ENCODE measurements at regions not wholly inside any gene's neighbourhood (a gene's known extent, or its start where the extent isn't known, plus 50 kb on each side); places are given as distances from the start of the nearest gene placed in this dataset.
"Not testable (repeated sequence)": the region's sequence is repeated elsewhere in the genome, so short reads cannot be mapped to it uniquely, and the experiment has no call there.

- no peak for DNase-seq
These were observed 1106.0 kb downstream of the RPIA start for GRCh38 chr2:89797320-89798038.

DNA sequence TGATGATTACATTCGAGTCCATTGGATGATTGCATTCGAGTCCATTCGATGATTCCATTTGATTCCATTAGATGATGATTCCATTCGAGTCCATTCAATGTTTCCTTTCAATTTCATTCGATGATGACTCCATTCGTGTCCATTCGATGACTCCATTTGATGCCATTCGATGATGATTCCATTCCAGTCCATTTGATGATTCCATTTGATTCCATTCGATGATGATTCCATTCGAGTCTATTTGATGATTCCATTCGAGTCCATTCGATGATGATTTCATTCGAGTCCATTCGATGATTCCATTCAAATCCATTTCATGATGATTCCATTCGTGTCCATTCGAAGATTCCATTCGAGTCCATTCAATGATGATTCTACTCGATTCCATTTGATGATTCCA lies 1109.7 kb downstream of the RPIA start:
- DNase-seq, result not testable (repeated sequence)

GRCh38 chr2:89806363-89806762 lies 1114.9 kb downstream of the RPIA start:
- not testable (repeated sequence) for DNase-seq

DNA sequence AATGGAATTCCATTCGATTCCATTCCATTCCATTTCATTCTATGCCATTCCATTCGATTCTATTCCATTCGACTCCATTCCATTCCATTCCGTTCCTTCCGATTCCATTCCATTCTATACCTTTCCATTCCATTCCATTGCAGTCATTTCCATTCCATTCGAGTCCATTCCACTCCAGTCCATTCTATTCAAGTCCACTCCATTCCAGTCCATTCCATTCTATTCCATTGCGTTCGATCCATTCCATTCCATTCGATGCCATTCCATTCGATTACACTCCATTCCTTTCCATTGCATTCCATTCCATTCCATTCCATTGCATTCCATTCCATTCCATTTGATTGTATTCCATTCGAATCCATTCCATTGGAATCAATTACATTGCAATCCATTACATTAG lies 1119.8 kb downstream of the RPIA start:
- no peak for DNase-seq

DNA sequence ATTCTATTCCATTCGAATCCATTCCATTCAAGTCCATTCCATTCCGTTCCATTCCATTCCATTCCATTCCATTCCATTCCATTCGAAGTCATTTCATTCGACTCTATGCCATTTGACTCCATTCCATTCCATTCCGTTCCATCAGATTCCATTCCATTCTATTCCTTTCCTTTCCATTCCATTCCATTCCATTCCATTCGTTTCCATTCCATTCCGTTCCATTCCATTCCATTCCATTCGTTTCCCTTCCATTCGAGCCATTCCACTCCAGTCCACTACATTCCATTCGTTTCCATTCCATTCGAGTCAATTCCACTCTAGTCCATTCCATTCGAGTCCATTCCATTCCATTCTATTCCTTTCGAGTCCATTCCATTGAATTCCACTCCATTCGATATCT lies 1120.4 kb downstream of the RPIA start:
- DNase-seq, result not testable (repeated sequence)

- not testable (repeated sequence) for DNase-seq
These were observed 1122.9 kb downstream of the RPIA start for GRCh38 chr2:89814359-89814758.

GRCh38 chr2:89818873-89819272 lies 1127.4 kb downstream of the RPIA start:
- no peak for DNase-seq

DNA sequence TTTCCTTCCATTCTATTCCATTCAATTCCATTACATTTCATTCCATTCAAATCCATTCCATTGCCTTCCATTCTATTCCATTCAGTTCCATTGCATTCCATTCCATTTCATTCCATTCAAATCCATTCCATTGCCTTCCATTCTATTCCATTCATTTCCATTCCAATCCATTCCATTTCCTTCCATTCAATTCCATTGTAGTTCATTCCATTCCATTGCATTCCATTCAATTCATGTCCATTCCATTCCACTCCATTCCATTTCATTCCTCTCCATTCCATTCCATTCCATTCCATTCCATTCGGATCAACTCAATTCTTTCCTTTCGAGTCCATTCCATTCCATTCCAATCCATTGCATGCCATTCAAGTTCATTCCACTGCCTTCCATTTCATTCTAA lies 1128.3 kb downstream of the RPIA start:
- DNase-seq, result no peak

GRCh38 chr2:89820248-89820647 lies 1128.8 kb downstream of the RPIA start:
- no peak for DNase-seq

GRCh38 chr2:89821455-89821945 lies 1130.0 kb downstream of the RPIA start:
- DNase-seq, result no peak

- not testable (repeated sequence) for DNase-seq
These were observed 1130.9 kb downstream of the RPIA start for GRCh38 chr2:89822342-89822741.

DNA sequence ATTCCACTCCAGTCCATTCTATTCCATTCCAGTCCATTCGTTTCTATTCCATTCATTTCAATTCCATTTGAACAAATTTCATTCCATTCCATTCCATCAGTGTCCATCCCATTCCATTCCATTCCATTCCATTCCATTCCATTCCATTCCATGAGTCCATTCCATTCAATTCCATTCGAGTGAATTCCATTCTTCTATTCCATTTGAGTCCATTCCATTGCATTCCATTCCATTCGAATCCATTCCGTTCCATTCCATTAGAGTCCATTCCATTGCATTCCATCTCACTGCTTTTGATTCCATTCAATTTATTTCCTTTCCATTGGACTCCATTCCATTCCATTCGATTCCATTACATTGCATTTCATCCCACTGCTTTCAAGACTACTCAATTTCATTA lies 1132.1 kb downstream of the RPIA start:
- no peak for DNase-seq

DNA sequence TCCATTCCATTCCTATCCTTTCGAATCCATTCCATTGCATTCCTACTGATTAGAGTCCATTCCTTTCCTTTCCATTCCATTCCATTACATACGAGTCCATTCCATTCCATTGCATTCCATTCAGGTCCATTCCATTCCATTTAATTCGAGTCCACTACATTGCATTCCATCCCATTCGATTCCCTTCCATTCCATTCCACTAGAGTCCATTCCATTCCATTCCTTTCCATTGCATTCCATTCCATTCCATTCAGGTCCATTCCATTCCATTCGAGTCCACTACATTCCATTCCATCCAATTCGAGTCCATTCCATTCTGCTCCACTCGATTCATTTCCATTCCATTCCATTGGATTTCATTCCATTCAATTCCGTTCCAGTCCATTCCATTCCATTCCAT lies 1133.6 kb downstream of the RPIA start:
- DNase-seq, result no peak

GRCh38 chr2:89826741-89827140 lies 1135.3 kb downstream of the RPIA start:
- not testable (repeated sequence) for DNase-seq

DNA sequence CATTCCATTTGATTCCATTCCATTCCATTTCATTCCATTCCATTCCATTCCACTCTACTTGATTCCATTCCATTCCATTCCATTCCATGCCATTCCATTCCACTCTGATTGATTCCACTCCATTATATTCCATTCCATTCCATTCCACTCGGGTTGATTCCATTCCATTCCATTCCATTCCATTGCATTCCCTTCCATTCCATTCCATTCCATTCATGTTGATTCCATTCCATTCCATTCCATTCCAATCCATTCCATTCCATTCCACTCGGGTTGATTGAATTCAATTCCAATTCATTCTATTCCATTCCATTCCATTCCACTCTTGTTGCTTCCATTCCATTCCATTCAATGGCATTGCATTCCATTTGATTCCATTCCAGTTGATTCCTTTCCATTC lies 1136.4 kb downstream of the RPIA start:
- DNase-seq, result not testable (repeated sequence)

- DNase-seq, result not testable (repeated sequence)
These were observed 1136.9 kb downstream of the RPIA start for GRCh38 chr2:89828416-89828815.

DNA sequence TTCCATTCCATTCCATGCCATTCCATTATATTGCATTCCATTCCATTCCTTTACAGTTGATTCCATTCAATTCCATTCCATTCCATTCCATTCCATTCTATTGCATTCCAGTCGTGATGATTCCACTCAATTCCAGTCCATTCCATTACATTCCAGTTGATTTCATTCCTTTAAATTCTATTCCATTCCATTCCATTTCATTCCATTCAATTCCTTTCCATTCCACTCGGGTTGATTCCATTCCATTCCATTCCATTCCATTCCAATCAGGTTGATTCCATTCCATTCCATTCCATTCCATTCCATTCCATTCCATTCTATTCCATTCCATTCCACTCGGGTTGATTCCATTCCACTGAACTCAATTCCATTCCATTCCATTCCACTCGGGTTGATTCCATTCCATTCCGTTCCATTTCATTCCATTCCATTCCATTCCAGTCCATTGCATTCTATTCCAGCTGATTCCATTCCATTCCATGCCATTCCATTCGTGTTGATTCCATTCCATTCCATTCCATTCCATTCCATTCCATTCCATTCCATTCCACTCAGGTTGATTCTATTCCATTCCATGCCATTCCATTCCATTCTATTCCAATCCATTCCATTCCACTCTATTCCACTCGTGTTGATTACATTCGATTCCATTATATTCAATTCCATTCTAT lies 1137.6 kb downstream of the RPIA start:
- not testable (repeated sequence) for DNase-seq

- no peak for DNase-seq
These were observed 1138.4 kb downstream of the RPIA start for GRCh38 chr2:89829828-89830227.

GRCh38 chr2:89830341-89831218 lies 1139.1 kb downstream of the RPIA start:
- not testable (repeated sequence) for DNase-seq

DNA sequence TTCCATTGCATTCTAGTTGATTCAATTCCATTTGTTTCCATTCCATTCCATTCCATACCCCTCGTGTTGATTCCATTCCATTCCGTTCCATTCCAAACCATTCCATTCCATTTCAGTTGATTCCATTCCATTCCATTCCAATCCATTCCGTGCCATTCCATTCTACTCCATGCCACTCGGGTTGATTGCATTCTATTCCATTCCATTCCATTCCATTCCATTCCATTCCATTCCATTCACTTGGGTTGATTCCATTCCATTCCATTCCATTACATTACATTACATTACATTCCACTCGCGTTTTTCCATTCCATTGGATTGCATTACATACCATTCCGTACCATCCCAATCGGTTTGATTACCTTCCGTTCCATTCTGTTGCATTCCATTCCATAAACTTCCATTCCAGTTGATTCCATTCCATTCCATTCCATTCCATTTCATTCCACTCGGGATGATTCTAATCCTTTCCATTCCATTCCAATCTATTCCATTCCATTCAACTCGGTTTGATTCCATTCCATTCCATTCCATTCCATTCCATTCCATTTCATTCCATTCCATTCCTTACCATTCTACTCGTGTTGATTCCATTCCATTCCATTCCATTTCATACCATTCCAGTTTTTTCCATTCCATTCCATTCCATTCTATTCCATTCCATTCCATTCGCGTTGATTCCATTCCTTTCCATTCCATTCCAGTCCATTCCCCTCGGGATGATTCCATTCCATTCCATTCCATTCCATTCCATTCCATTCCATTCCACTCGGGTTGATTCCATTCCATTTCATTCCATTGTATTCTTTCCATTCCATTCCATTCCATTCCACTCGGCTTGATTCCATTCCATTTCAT lies 1140.4 kb downstream of the RPIA start:
- DNase-seq, result no peak

GRCh38 chr2:89833116-89833779 lies 1141.8 kb downstream of the RPIA start:
- no peak for DNase-seq

DNA sequence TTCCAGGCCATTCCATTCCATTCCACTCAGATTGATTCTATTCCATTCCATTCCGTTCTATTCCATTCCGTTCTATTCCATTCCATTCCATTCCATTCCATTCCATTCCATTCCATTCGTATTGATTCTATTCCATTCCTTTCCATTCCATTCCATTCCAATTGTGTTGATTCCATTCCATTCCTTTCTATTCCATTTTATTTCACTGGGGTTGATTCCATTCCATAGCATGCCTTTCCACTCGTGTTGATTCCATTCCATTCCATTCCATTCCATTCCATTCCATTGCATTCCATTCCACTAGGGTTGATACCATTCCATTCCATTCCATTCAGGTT lies 1142.3 kb downstream of the RPIA start:
- DNase-seq, result no peak

Data from activated T-cell treated with anti-CD3 and anti-CD28 coated beads, Interleukin-2, amount 50 U/mL, for 48 hours (primary cell).